Coronary artery (tissue), 2 donors: ENCODE measurements at regions not wholly inside any gene's neighbourhood (a gene's known extent, or its start where the extent isn't known, plus 50 kb on each side); places are given as distances from the start of the nearest gene placed in this dataset.

Source experiments
- DNase-seq: peaks from one replicate; pipeline ENCODE4 v3.0.0-alpha.2; 2017; ENCODE audit warnings: low spot score
- H3K27ac ChIP-seq, 2 donors: fragments of 200-600 bp; sonication (generic); one replicate each; pipeline ENCODE4 v1.5.1; 2016 to 2019
- H3K4me3 ChIP-seq: fragments of 200-600 bp; sonication (generic); 2 replicates; pipeline ENCODE4 v1.5.1; 2016; ENCODE audit warnings: mild to moderate bottlenecking, moderate library complexity
- TF ChIP-seq, protein P1 (sequence below): fragments of 200-600 bp; sonication (generic); IDR thresholded peaks from one replicate; pipeline ENCODE4 v1.5.1; 2019; ENCODE audit warnings: antibody characterized with exemption

DNA sequence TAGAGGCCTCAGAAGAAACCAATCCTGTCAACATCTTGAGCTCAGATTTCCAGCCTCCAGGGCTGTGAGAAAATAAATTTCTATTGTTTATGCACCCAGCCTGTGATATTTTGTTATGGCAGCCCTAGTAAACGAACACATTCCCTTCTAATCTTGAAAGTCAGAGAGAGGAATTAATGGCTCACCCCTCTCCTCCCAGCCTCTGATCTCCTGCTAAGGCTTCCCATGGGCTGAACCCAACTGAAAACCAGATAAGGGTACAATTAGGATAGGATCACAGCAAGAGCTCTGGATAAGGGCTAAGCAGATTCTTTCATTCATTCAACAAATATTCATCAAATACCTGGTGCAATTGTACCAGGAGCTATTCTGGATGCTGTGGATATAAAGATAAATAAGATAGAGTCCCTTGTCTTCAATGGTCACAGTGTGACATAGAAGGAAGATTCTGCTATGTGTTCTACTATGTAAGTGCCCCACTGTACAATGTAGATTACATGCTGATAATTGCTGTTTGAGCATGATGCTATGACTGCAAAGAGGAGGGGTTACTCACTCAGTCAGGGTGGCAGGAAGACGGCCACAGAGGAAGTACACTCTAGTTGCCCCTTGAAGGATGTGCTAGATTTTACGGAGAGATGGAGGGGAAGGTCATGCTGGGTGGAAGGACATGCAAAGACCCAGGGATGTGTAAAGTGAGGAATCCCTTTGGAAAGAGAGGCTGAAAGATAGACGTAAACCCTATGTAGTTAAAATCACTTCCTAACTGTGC, 203.3 kb upstream of the JUN start:
- DNase-seq = no peak
- Histone ChIP-seq H3K4me3 (no peak overlapping the region), H3K27ac (no peak overlapping the region)
- TF ChIP-seq, protein P1, sequence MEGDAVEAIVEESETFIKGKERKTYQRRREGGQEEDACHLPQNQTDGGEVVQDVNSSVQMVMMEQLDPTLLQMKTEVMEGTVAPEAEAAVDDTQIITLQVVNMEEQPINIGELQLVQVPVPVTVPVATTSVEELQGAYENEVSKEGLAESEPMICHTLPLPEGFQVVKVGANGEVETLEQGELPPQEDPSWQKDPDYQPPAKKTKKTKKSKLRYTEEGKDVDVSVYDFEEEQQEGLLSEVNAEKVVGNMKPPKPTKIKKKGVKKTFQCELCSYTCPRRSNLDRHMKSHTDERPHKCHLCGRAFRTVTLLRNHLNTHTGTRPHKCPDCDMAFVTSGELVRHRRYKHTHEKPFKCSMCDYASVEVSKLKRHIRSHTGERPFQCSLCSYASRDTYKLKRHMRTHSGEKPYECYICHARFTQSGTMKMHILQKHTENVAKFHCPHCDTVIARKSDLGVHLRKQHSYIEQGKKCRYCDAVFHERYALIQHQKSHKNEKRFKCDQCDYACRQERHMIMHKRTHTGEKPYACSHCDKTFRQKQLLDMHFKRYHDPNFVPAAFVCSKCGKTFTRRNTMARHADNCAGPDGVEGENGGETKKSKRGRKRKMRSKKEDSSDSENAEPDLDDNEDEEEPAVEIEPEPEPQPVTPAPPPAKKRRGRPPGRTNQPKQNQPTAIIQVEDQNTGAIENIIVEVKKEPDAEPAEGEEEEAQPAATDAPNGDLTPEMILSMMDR = no peak

GRCh38 chr1:58988752-58989151, 204.9 kb upstream of the JUN start:
- DNase-seq = peak; percentile 40
- Histone ChIP-seq H3K4me3 (no peak overlapping the region), H3K27ac (no peak overlapping the region)
- TF ChIP-seq, protein P1 = no peak

- DNase-seq = no peak
- TF ChIP-seq, protein P1 = no peak
- Histone ChIP-seq H3K27ac (no peak overlapping the region), H3K4me3 (no peak overlapping the region)
These were observed 206.0 kb upstream of the JUN start for GRCh38 chr1:58989845-58990244.

DNA sequence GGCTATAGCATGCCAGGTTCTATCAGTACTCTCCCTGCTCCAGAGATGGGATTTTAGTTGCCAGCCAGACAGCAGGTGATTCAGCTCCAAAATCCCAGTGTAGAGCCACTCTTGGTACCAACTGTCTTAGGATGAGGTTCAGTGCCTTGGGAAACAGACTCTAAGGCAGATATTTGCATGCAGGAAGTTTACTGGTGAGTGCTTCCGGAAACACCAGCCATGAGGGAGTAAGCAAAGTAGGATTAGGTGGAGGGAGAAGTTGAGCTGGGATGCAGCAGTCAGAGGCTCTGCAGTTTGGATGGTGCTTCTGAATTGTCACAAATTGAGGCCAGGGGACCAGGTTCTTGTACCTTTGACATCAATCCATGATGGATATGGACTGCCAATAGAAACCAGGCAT, 207.5 kb upstream of the JUN start:
- no peak for DNase-seq
- no peak overlapping the region for H3K4me3 ChIP-seq
- TF ChIP-seq, protein P1 = no peak
- H3K27ac ChIP-seq = no peak overlapping the region

GRCh38 chr1:58992643-58993042, 208.8 kb upstream of the JUN start:
- no peak overlapping the region for H3K27ac ChIP-seq
- H3K4me3 ChIP-seq = no peak overlapping the region
- TF ChIP-seq, protein P1 = no peak
- no peak for DNase-seq

- DNase-seq = no peak
- H3K4me3 ChIP-seq = no peak overlapping the region
- TF ChIP-seq, protein P1 = no peak
- H3K27ac ChIP-seq = no peak overlapping the region
These were observed 209.6 kb upstream of the JUN start for GRCh38 chr1:58993403-58993802.

GRCh38 chr1:58994664-58995063, 210.8 kb upstream of the JUN start:
- TF ChIP-seq, protein P1 = no peak
- no peak overlapping the region for H3K4me3 ChIP-seq
- H3K27ac ChIP-seq = no peak overlapping the region
- DNase-seq = no peak
